ENCODE measurements at regions not wholly inside any gene's neighbourhood (a gene's known extent, or its start where the extent isn't known, plus 50 kb on each side); places are given as distances from the start of the nearest gene placed in this dataset.
"Not testable (repeated sequence)": the region's sequence is repeated elsewhere in the genome, so short reads cannot be mapped to it uniquely, and the experiment has no call there.

GRCh38 chr7:115297656-115298055 lies 375.8 kb downstream of the MDFIC start:
- in situ Hi-C loops (cut with HindIII; ENCODE audit: low sequenced_read_pairs), result no loop called here

- in situ Hi-C loops (cut with HindIII; ENCODE audit: low sequenced_read_pairs), result no loop called here
Measured at GRCh38 chr7:115293628-115294240, 371.8 kb downstream of the MDFIC start.

- in situ Hi-C loops (cut with HindIII; ENCODE audit: low sequenced_read_pairs), result no loop called here
Measured at GRCh38 chr7:115292381-115292780, 370.5 kb downstream of the MDFIC start.

GRCh38 chr7:115289971-115290370 lies 368.1 kb downstream of the MDFIC start:
- in situ Hi-C loops (cut with HindIII; ENCODE audit: low sequenced_read_pairs), result no loop called here

- in situ Hi-C loops (cut with HindIII; ENCODE audit: low sequenced_read_pairs), result no loop called here
Measured at GRCh38 chr7:115276791-115277190, 354.9 kb downstream of the MDFIC start.

GRCh38 chr7:115273855-115274254 lies 352.0 kb downstream of the MDFIC start:
- in situ Hi-C loops (cut with HindIII; ENCODE audit: low sequenced_read_pairs), result not testable (repeated sequence)

- in situ Hi-C loops (cut with HindIII; ENCODE audit: low sequenced_read_pairs), result no loop called here
Measured at GRCh38 chr7:115273139-115273772, 351.4 kb downstream of the MDFIC start.

GRCh38 chr7:115271332-115272235 lies 349.7 kb downstream of the MDFIC start:
- in situ Hi-C loops (cut with HindIII; ENCODE audit: low sequenced_read_pairs), result no loop called here

- in situ Hi-C loops (cut with HindIII; ENCODE audit: low sequenced_read_pairs), result no loop called here
Measured at GRCh38 chr7:115269486-115269885, 347.6 kb downstream of the MDFIC start.

- in situ Hi-C loops (cut with HindIII; ENCODE audit: low sequenced_read_pairs), result no loop called here
Measured at GRCh38 chr7:115267503-115267902, 345.6 kb downstream of the MDFIC start.

- in situ Hi-C loops (cut with HindIII; ENCODE audit: low sequenced_read_pairs), result no loop called here
Measured at GRCh38 chr7:115260381-115260780, 338.5 kb downstream of the MDFIC start.

- in situ Hi-C loops (cut with HindIII; ENCODE audit: low sequenced_read_pairs), result no loop called here
Measured at GRCh38 chr7:115252461-115252860, 330.6 kb downstream of the MDFIC start.

GRCh38 chr7:115249080-115249479 lies 327.2 kb downstream of the MDFIC start:
- in situ Hi-C loops (cut with HindIII; ENCODE audit: low sequenced_read_pairs), result no loop called here

- in situ Hi-C loops (cut with HindIII; ENCODE audit: low sequenced_read_pairs), result no loop called here
Measured at GRCh38 chr7:115241151-115241550, 319.3 kb downstream of the MDFIC start.

GRCh38 chr7:115240242-115240641 lies 318.3 kb downstream of the MDFIC start:
- in situ Hi-C loops (cut with HindIII; ENCODE audit: low sequenced_read_pairs), result no loop called here

GRCh38 chr7:115235075-115235474 lies 313.2 kb downstream of the MDFIC start:
- in situ Hi-C loops (cut with HindIII; ENCODE audit: low sequenced_read_pairs), result no loop called here

- in situ Hi-C loops (cut with HindIII; ENCODE audit: low sequenced_read_pairs), result no loop called here
Measured at GRCh38 chr7:115233809-115234208, 311.9 kb downstream of the MDFIC start.

- in situ Hi-C loops (cut with HindIII; ENCODE audit: low sequenced_read_pairs), result no loop called here
Measured at GRCh38 chr7:115232041-115232440, 310.1 kb downstream of the MDFIC start.

GRCh38 chr7:115230882-115231571 lies 309.1 kb downstream of the MDFIC start:
- in situ Hi-C loops (cut with HindIII; ENCODE audit: low sequenced_read_pairs), result no loop called here

GRCh38 chr7:115229401-115230105 lies 307.7 kb downstream of the MDFIC start:
- in situ Hi-C loops (cut with HindIII; ENCODE audit: low sequenced_read_pairs), result no loop called here

Data from DLD1 (cell line).